ENCODE measurements at regions not wholly inside any gene's neighbourhood (a gene's known extent, or its start where the extent isn't known, plus 50 kb on each side); places are given as distances from the start of the nearest gene placed in this dataset.

GRCh38 chr3:20832963-20833362 is 647.0 kb upstream of the SGO1 start:
- no CpG with 5 or more reads among the region's 2 CpGs for WGBS (ENCODE audit: extremely low coverage, insufficient read length, low lambda C conversion rate)
- peaks cover 0 to 2% of the 10 kb centered on the region in 2 experiments; a peak in 2 of 5 replicates for H3K9me3 Mint-ChIP-seq
- H3K36me3 Mint-ChIP-seq (ENCODE audit: insufficient read depth in 1 of 3, low read depth in 3 of 3): no peaks in the 10 kb centered on the region
- Histone ChIP-seq H3K4me1 (ENCODE audit: insufficient read depth, low read length) (no peaks in the 10 kb centered on the region), H2BK20ac (ENCODE audit: low read depth, low read length, poor library complexity, severe bottlenecking) (no peak overlapping the region), H3K27ac (ENCODE audit: insufficient read length, low read depth, low read length) (no peak overlapping the region), H2BK5ac (ENCODE audit: insufficient read length, low read length) (no peak overlapping the region), H4K91ac (ENCODE audit: insufficient read length, low read depth, low read length) (no peak overlapping the region), H3K23ac (ENCODE audit: insufficient read length, low read depth, low read length) (no peak overlapping the region), H3K9ac (ENCODE audit: extremely low read depth, insufficient read length, low read length) (no peak overlapping the region), H3K79me2 (ENCODE audit: insufficient read depth, low read length) (no peaks in the 10 kb centered on the region), H3K4ac (ENCODE audit: low read depth, low read length) (no peak overlapping the region), H3T11ph (ENCODE audit: low read length) (no peak overlapping the region), H2AK5ac (ENCODE audit: insufficient read length, low read length) (no peak overlapping the region), H4K8ac (replicated peaks; ENCODE audit: insufficient read length, low read depth, low read length) (no peak overlapping the region), H3K18ac (ENCODE audit: insufficient read length, low read depth, low read length) (no peak overlapping the region), H3K4me2 (ENCODE audit: insufficient read depth, insufficient read length, low read length) (no peak overlapping the region), H2BK15ac (ENCODE audit: low read depth, low read length) (no peak overlapping the region), H3K23me2 (ENCODE audit: insufficient read length, low read depth, low read length, poor library complexity, severe bottlenecking) (no peaks in the 10 kb centered on the region), H4K5ac (ENCODE audit: insufficient read length, low read depth, low read length) (no peak overlapping the region), H4K20me1 (ENCODE audit: control insufficient read depth, insufficient read depth, insufficient read length) (no peaks in the 10 kb centered on the region), H2BK120ac (ENCODE audit: low read depth, low read length, poor library complexity, severe bottlenecking) (no peak overlapping the region), H3K9me3 (ENCODE audit: control insufficient read depth, low read depth, low read length) (no peaks in the 10 kb centered on the region), H3K79me1 (ENCODE audit: insufficient read depth, low read depth, low read length, poor library complexity, severe bottlenecking) (no peaks in the 10 kb centered on the region), H3K27me3 (ENCODE audit: insufficient read depth, low read length) (no peaks in the 10 kb centered on the region), H3K14ac (ENCODE audit: insufficient read depth, low read length) (no peak overlapping the region), H2BK12ac (ENCODE audit: insufficient read length, low read depth, low read length) (no peak overlapping the region), H2AFZ (ENCODE audit: low read length) (no peak overlapping the region), H3K56ac (ENCODE audit: insufficient read length, low read depth, low read length) (no peak overlapping the region)
- H3K4me3 Mint-ChIP-seq: no peak overlapping the region
- no peaks in the 10 kb centered on the region for H3K27me3 Mint-ChIP-seq (ENCODE audit: low read depth)
- no peak for TF ChIP-seq CTCF (conservative IDR thresholded peaks at IDR 0.05)
- no peak overlapping the region for H3K27ac Mint-ChIP-seq
- DNase-seq: no peak
- H3K4me1 Mint-ChIP-seq: 0 out of 4 replicates have a peak, but pooled peaks cover 0 to 2% of the 10 kb centered on the region in 2 experiments

Measured in H9 (cell line).